HCT116 (cell line): ENCODE measurements at regions not wholly inside any gene's neighbourhood (a gene's known extent, or its start where the extent isn't known, plus 50 kb on each side); places are given as distances from the start of the nearest gene placed in this dataset.

ENCODE experiments used
- ATAC-seq: fragments of 200-7000 bp; cut with Tn5 transposase; 2 replicates; pipeline ENCODE4 v1.9.1; 2020; ENCODE audit warnings: mild to moderate bottlenecking, moderate library complexity
- BruUV-seq: library from RNA; stranded (reverse); fragments of 400-500 nt; replicated peaks from 2 replicates; lab custom pipeline; 2021; lab: Mats Ljungman, UMichigan
- CTCF ChIA-PET: fragments of 300-600 bp; sonication (Branson Sonifier 250); formaldehyde crosslinking; loops from one replicate; lab custom pipeline; 2021; ENCODE audit warnings: antibody characterized with exemption; lab: Charles Lee
- POLR2A ChIA-PET: fragments of 300-600, 350-600 bp; sonication (Branson Sonifier 250); formaldehyde crosslinking; loops from one replicate; lab custom pipeline; 2021; ENCODE audit warnings: antibody characterized with exemption; lab: Charles Lee
- RAD21 ChIA-PET, 2 experiments: fragments of 300-600 bp; sonication (Branson Sonifier 250); formaldehyde crosslinking; loops; one replicate each; lab custom pipeline; 2023; ENCODE audit warnings: low total read pairs in 2 of 2; ENCODE audit not compliant: uncharacterized antibody in 2 of 2, unreplicated experiment in 2 of 2, low non-redundant PET in 1 of 2; lab: Charles Lee
- DNase-seq: peaks from one replicate; pipeline ENCODE4 v3.0.0-alpha.2; 2010; ENCODE audit warnings: low read depth, low spot score
- H2AFZ ChIP-seq: fragments of 200-600 bp; shearing (Covaris generic), sonication (generic); 2 replicates; pipeline ENCODE4 v1.6.1; 2017; ENCODE audit warnings: low read depth, mixed run types, mixed read lengths, antibody characterized with exemption, low read length; ENCODE audit not compliant: poor library complexity, severe bottlenecking
- H3K27ac ChIP-seq: 2 replicates; pipeline ENCODE4 v1.5.1; 2012; ENCODE audit warnings: low read depth, low read length
- H3K27me3 ChIP-seq: fragments of 200-600 bp; sonication (generic); 2 replicates; pipeline ENCODE4 v1.6.1; 2016; ENCODE audit warnings: mixed run types, low read length, mixed read lengths; ENCODE audit not compliant: insufficient read depth
- H3K36me3 ChIP-seq, 2 experiments: fragments of 200-500 bp in 1 of 2; fragments of 200-600 bp in 1 of 2; sonication (Bioruptor generic) in 1 of 2; sonication (generic) in 1 of 2; 2 replicates each; pipeline versions ENCODE4 v1.5.1 to v1.6.1; 2014 to 2016; ENCODE audit warnings: low read length in 2 of 2, inconsistent platforms in 1 of 2, mixed read lengths in 1 of 2, mixed run types in 1 of 2; ENCODE audit not compliant: insufficient read depth in 2 of 2, control insufficient read depth in 1 of 2
- H3K4me1 ChIP-seq, 2 experiments: fragments of 200-600 bp in 1 of 2; sonication (generic) in 1 of 2; 2 replicates each; pipeline versions ENCODE4 v1.5.1 to v1.6.1; 2012 to 2017; ENCODE audit warnings: low read length in 2 of 2, inconsistent platforms in 1 of 2, mild to moderate bottlenecking in 1 of 2, mixed read lengths in 1 of 2, mixed run types in 1 of 2, moderate library complexity in 1 of 2; ENCODE audit not compliant: insufficient read depth in 2 of 2, control insufficient read depth in 1 of 2
- H3K4me2 ChIP-seq: fragments of 200-600 bp; sonication (generic); 2 replicates; pipeline ENCODE4 v1.6.1; 2017; ENCODE audit warnings: mixed run types, low read length, mixed read lengths
- H3K4me3 ChIP-seq, 2 experiments: fragments of 200-600 bp in 1 of 2; sonication (generic) in 1 of 2; replicated peaks in 1 of 2; 2 replicates each; pipeline ENCODE4 v1.5.1; 2011 to 2016; ENCODE audit warnings: low read length in 2 of 2, control low read depth in 1 of 2, low read depth in 1 of 2, mild to moderate bottlenecking in 1 of 2, mixed read lengths in 1 of 2, mixed run types in 1 of 2
- H3K79me2 ChIP-seq: fragments of 200-600 bp; sonication (generic); 2 replicates; pipeline ENCODE4 v1.6.1; 2017; ENCODE audit warnings: mild to moderate bottlenecking, mixed run types, low read length, moderate library complexity, mixed read lengths; ENCODE audit not compliant: insufficient read depth
- H3K9ac ChIP-seq: fragments of 200-600 bp; sonication (generic); 2 replicates; pipeline ENCODE4 v1.6.1; 2016; ENCODE audit warnings: low read length, mixed read lengths
- H3K9me2 ChIP-seq: fragments of 200-600 bp; sonication (generic), shearing (Covaris generic); 2 replicates; pipeline ENCODE4 v1.6.1; 2017; ENCODE audit warnings: mixed run types, mild to moderate bottlenecking, moderate library complexity; ENCODE audit not compliant: insufficient read depth
- H3K9me3 ChIP-seq, 2 experiments: fragments of 200-500 bp in 1 of 2; fragments of 200-600 bp in 1 of 2; sonication (Bioruptor generic) in 1 of 2; sonication (generic) in 1 of 2; 2 replicates each; pipeline ENCODE4 v1.6.1; 2014 to 2017; ENCODE audit warnings: low read length in 2 of 2, mixed read lengths in 2 of 2, inconsistent platforms in 1 of 2, low read depth in 1 of 2, mild to moderate bottlenecking in 1 of 2, mixed run types in 1 of 2, moderate library complexity in 1 of 2; ENCODE audit not compliant: control insufficient read depth in 1 of 2, insufficient read depth in 1 of 2
- H4K20me1 ChIP-seq: fragments of 200-600 bp; sonication (generic), shearing (Covaris generic); 2 replicates; pipeline ENCODE4 v1.6.1; 2017; ENCODE audit warnings: mixed run types, mild to moderate bottlenecking, moderate library complexity; ENCODE audit not compliant: insufficient read depth
- ATF3 ChIP-seq: IDR thresholded peaks from 2 replicates; pipeline ENCODE4 v1.6.1; 2012
- EGR1 ChIP-seq: IDR thresholded peaks from 2 replicates; pipeline ENCODE4 v1.6.1; 2012; ENCODE audit warnings: low read depth
- ELF1 ChIP-seq: IDR thresholded peaks from 2 replicates; pipeline ENCODE4 v1.6.1; 2012; ENCODE audit warnings: low read depth, borderline replicate concordance
- EZH2 ChIP-seq: fragments of 200-600 bp; sonication (generic); IDR thresholded peaks from 2 replicates; pipeline ENCODE4 v1.6.1; 2017; ENCODE audit warnings: antibody characterized with exemption, mixed run types
- EZH2phosphoT487 ChIP-seq: fragments of 200-600 bp; IDR thresholded peaks from 2 replicates; pipeline ENCODE4 v1.6.1; 2018; ENCODE audit warnings: antibody characterized with exemption, borderline replicate concordance
- FOSL1 ChIP-seq: IDR thresholded peaks from 2 replicates; pipeline ENCODE4 v1.6.1; 2012; ENCODE audit warnings: low read depth
- JUND ChIP-seq: IDR thresholded peaks from 2 replicates; pipeline ENCODE4 v1.6.1; 2012
- MAX ChIP-seq: IDR thresholded peaks from 2 replicates; pipeline ENCODE4 v1.6.1; 2012
- POLR2A ChIP-seq: IDR thresholded peaks from 2 replicates; pipeline ENCODE4 v1.7.0; 2011; ENCODE audit warnings: borderline replicate concordance; ENCODE audit not compliant: insufficient read depth, insufficient read length; ENCODE audit errors: extremely low read depth
- POLR2AphosphoS5 ChIP-seq: IDR thresholded peaks from 2 replicates; pipeline ENCODE4 v1.6.1; 2011; ENCODE audit warnings: mild to moderate bottlenecking, low read depth, low read length, moderate library complexity
- RAD21 ChIP-seq: IDR thresholded peaks from 2 replicates; pipeline ENCODE4 v1.6.1; 2012; ENCODE audit warnings: low read depth, mild to moderate bottlenecking
- REST ChIP-seq: IDR thresholded peaks from 2 replicates; pipeline ENCODE4 v1.6.1; 2012; ENCODE audit warnings: low read depth
- SIN3A ChIP-seq: IDR thresholded peaks from 2 replicates; pipeline ENCODE4 v1.6.1; 2012; ENCODE audit warnings: low read depth
- SRF ChIP-seq: IDR thresholded peaks from 2 replicates; pipeline ENCODE4 v1.6.1; 2012; ENCODE audit warnings: low read depth
- TCF7L2 ChIP-seq: IDR thresholded peaks from 2 replicates; pipeline ENCODE4 v1.7.0; 2011; ENCODE audit warnings: borderline replicate concordance, inconsistent platforms; ENCODE audit not compliant: insufficient read depth, insufficient read length; ENCODE audit errors: extremely low read depth
- YY1 ChIP-seq: IDR thresholded peaks from 2 replicates; pipeline ENCODE4 v1.6.1; 2011; ENCODE audit warnings: low read length, low read depth, moderate library complexity, mild to moderate bottlenecking; ENCODE audit not compliant: insufficient replicate concordance; ENCODE audit errors: extremely low read depth
- ZFX ChIP-seq: fragments of 450-650 bp; IDR thresholded peaks from 2 replicates; pipeline ENCODE4 v1.6.1; 2017
- ZNF274 ChIP-seq: fragments of 200-500 bp; sonication (Bioruptor generic); IDR thresholded peaks from 2 replicates; pipeline ENCODE4 v1.6.1; 2014; ENCODE audit warnings: mild to moderate bottlenecking, low read depth, low read length, inconsistent platforms
- intact Hi-C: fragments of 100-400 bp; cut with micrococcal nuclease; formaldehyde crosslinking; loops from 2 replicates; pipeline ENCODE4 v1.10.0; 2022

- Histone ChIP-seq H3K27me3 (peaks cover 74% of the 10 kb centered on the region), H3K4me3 (no peak overlapping the region), H3K4me1 (no peaks in the 10 kb centered on the region), H3K9me2 (no peaks in the 10 kb centered on the region), H3K27ac (no peak overlapping the region), H3K9ac (no peak overlapping the region), H3K9me3 (no peaks in the 10 kb centered on the region), H2AFZ (no peak overlapping the region), H3K4me2 (no peak overlapping the region), H3K79me2 (no peaks in the 10 kb centered on the region), H4K20me1 (no peaks in the 10 kb centered on the region), H3K36me3 (no peaks in the 10 kb centered on the region)
- no peak for TF ChIP-seq EGR1
- TF ChIP-seq ZFX: no peak
- no peak for TF ChIP-seq TCF7L2
- TF ChIP-seq YY1: no peak
- TF ChIP-seq SIN3A: no peak
- no peak for TF ChIP-seq POLR2AphosphoS5
- ATAC-seq (no peak), DNase-seq (no peak)
- intact Hi-C loops: no loop called here
- ChIA-PET POLR2A (no interaction called here), CTCF (no interaction called here), RAD21 (no interaction called here)
- no TSS peak for BruUV-seq
These were observed 90.4 kb downstream of the SLC2A10 start for GRCh38 chr20:46799781-46800408.

GRCh38 chr20:46800409-46800804 is 91.0 kb downstream of the SLC2A10 start:
- H4K20me1 ChIP-seq: no peaks in the 10 kb centered on the region
- RAD21 ChIA-PET: no interaction called here
- H3K79me2 ChIP-seq: no peaks in the 10 kb centered on the region
- ATAC-seq: no peak
- H3K9me2 ChIP-seq: no peaks in the 10 kb centered on the region
- no peak overlapping the region for H3K27ac ChIP-seq
- BruUV-seq: no TSS peak
- intact Hi-C loops: no loop called here
- H2AFZ ChIP-seq: no peak overlapping the region
- H3K9me3 ChIP-seq: no peaks in the 10 kb centered on the region
- H3K4me1 ChIP-seq: no peaks in the 10 kb centered on the region
- H3K36me3 ChIP-seq: no peaks in the 10 kb centered on the region
- POLR2A ChIA-PET: no interaction called here
- H3K27me3 ChIP-seq: peaks cover 74% of the 10 kb centered on the region
- no peak overlapping the region for H3K4me3 ChIP-seq
- CTCF ChIA-PET: no interaction called here
- DNase-seq: no peak
- H3K9ac ChIP-seq: no peak overlapping the region
- H3K4me2 ChIP-seq: no peak overlapping the region
- TF ChIP-seq ATF3 (no peak), MAX (no peak), SIN3A (no peak), SRF (no peak), EGR1 (no peak), POLR2A (no peak), REST (no peak), EZH2phosphoT487 (no peak), JUND (no peak), POLR2AphosphoS5 (no peak), ZNF274 (no peak), RAD21 (no peak), ELF1 (no peak), YY1 (no peak), ZFX (no peak), FOSL1 (no peak), EZH2 (no peak)
